HUES6 (cell line): ENCODE measurements at regions not wholly inside any gene's neighbourhood (a gene's known extent, or its start where the extent isn't known, plus 50 kb on each side); places are given as distances from the start of the nearest gene placed in this dataset.

Experiments
- H3K27ac ChIP-seq: 2 replicates; pipeline ENCODE4 v1.7.0; 2013; ENCODE audit warnings: low read depth, mild to moderate bottlenecking, low read length, inconsistent platforms
- H3K27me3 ChIP-seq: 2 replicates; pipeline ENCODE4 v1.6.1; 2013; ENCODE audit warnings: low read length; ENCODE audit not compliant: control insufficient read depth, insufficient read depth
- H3K36me3 ChIP-seq: 2 replicates; pipeline ENCODE4 v1.6.1; 2013; ENCODE audit warnings: low read length; ENCODE audit not compliant: control insufficient read depth, insufficient read depth
- H3K4me1 ChIP-seq: 2 replicates; pipeline ENCODE4 v1.6.1; 2013; ENCODE audit warnings: low read length; ENCODE audit not compliant: control insufficient read depth, insufficient read depth
- H3K4me3 ChIP-seq: 2 replicates; pipeline ENCODE4 v1.5.1; 2013; ENCODE audit warnings: low read depth, low read length
- H3K9ac ChIP-seq: one replicate; pipeline ENCODE4 v1.6.1; 2013; ENCODE audit warnings: mild to moderate bottlenecking, low read length
- H3K9me3 ChIP-seq: 2 replicates; pipeline ENCODE4 v1.6.1; 2013; ENCODE audit warnings: low read depth, low read length; ENCODE audit not compliant: control insufficient read depth, insufficient read depth

- no peaks in the 10 kb centered on the region for H3K27me3 ChIP-seq
- no peaks in the 10 kb centered on the region for H3K9me3 ChIP-seq
- H3K27ac ChIP-seq: no peak overlapping the region
- no peak overlapping the region for H3K9ac ChIP-seq
- H3K36me3 ChIP-seq: no peaks in the 10 kb centered on the region
- H3K4me1 ChIP-seq: peaks cover 7% of the 10 kb centered on the region
- no peak overlapping the region for H3K4me3 ChIP-seq
Measured at GRCh38 chr18:51721388-51721787, 523.9 kb upstream of the MEX3C start.

- Histone ChIP-seq H3K9ac (no peak overlapping the region), H3K4me3 (no peak overlapping the region), H3K36me3 (no peaks in the 10 kb centered on the region), H3K27ac (no peak overlapping the region), H3K4me1 (peaks cover 7% of the 10 kb centered on the region), H3K27me3 (no peaks in the 10 kb centered on the region), H3K9me3 (no peaks in the 10 kb centered on the region)
Measured at GRCh38 chr18:51721996-51722395, 524.5 kb upstream of the MEX3C start.

- no peaks in the 10 kb centered on the region for H3K27me3 ChIP-seq
- 0 out of 2 replicates have a peak overlapping the region, but pooled peaks have one; percentile 48 for H3K27ac ChIP-seq
- H3K9me3 ChIP-seq: no peaks in the 10 kb centered on the region
- H3K4me3 ChIP-seq: no peak overlapping the region
- H3K4me1 ChIP-seq: peaks cover 7% of the 10 kb centered on the region
- H3K36me3 ChIP-seq: no peaks in the 10 kb centered on the region
- H3K9ac ChIP-seq: no peak overlapping the region
Measured at GRCh38 chr18:51724790-51725721, 527.6 kb upstream of the MEX3C start.

GRCh38 chr18:51726614-51727013, 529.1 kb upstream of the MEX3C start:
- Histone ChIP-seq H3K4me3 (no peak overlapping the region), H3K27ac (no peak overlapping the region), H3K36me3 (no peaks in the 10 kb centered on the region), H3K9ac (no peak overlapping the region), H3K4me1 (peaks cover 7% of the 10 kb centered on the region), H3K9me3 (no peaks in the 10 kb centered on the region), H3K27me3 (no peaks in the 10 kb centered on the region)

DNA sequence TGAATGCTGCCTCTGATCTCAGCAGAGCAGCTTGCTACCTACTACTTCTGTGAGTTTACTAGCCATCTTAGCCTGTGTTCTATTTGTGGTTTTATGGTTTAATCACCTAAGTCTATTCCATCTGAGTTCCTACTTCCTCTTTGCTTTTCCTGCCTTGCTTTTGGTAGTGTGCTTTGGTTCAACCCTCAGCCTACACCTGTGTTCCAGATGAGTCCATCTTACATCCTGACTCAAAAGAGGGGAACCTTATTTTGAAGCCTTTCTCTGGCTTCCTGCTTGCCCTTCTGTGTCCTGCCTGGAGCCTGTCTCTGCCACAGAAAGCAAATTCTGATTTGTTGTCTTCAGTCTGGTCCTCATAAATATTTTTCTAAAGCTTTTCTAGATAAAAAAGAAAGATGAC, 530.3 kb upstream of the MEX3C start:
- no peak overlapping the region for H3K27ac ChIP-seq
- H3K9ac ChIP-seq: no peak overlapping the region
- H3K9me3 ChIP-seq: no peaks in the 10 kb centered on the region
- no peaks in the 10 kb centered on the region for H3K27me3 ChIP-seq
- no peaks in the 10 kb centered on the region for H3K36me3 ChIP-seq
- no peak overlapping the region for H3K4me3 ChIP-seq
- H3K4me1 ChIP-seq: peaks cover 7% of the 10 kb centered on the region

DNA sequence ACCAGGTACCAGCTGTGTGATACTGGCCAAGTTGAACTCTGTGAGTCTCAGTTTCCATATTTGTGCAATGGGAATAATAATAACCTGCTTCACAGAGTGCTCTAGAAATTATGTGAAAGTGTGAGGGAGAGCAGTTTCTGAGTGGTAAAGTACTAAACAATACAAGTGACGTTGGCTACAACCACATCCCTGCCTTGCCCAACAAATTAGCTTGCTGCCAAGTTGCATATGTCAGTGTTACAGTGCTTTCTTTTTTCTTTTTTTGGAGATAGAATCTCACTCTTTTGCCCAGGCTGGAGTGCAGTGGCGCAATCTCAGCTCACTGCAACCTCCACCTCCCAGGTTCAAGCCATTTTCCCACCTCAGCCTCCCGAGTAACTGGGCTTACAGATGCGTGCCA, 533.6 kb upstream of the MEX3C start:
- H3K27ac ChIP-seq: no peak overlapping the region
- H3K4me1 ChIP-seq: no peaks in the 10 kb centered on the region
- H3K9me3 ChIP-seq: no peaks in the 10 kb centered on the region
- no peak overlapping the region for H3K9ac ChIP-seq
- H3K36me3 ChIP-seq: no peaks in the 10 kb centered on the region
- no peaks in the 10 kb centered on the region for H3K27me3 ChIP-seq
- H3K4me3 ChIP-seq: no peak overlapping the region

GRCh38 chr18:51734576-51734975, 537.1 kb upstream of the MEX3C start:
- no peaks in the 10 kb centered on the region for H3K9me3 ChIP-seq
- no peaks in the 10 kb centered on the region for H3K4me1 ChIP-seq
- H3K27ac ChIP-seq: no peak overlapping the region
- no peak overlapping the region for H3K4me3 ChIP-seq
- H3K9ac ChIP-seq: no peak overlapping the region
- H3K27me3 ChIP-seq: no peaks in the 10 kb centered on the region
- no peaks in the 10 kb centered on the region for H3K36me3 ChIP-seq

- Histone ChIP-seq H3K9me3 (peaks cover 3% of the 10 kb centered on the region; the same call in 1 of the 2 replicates), H3K4me3 (no peak overlapping the region), H3K27me3 (no peaks in the 10 kb centered on the region), H3K36me3 (no peaks in the 10 kb centered on the region), H3K9ac (no peak overlapping the region), H3K27ac (no peak overlapping the region), H3K4me1 (no peaks in the 10 kb centered on the region)
Measured at GRCh38 chr18:51739044-51739666, 541.7 kb upstream of the MEX3C start.

DNA sequence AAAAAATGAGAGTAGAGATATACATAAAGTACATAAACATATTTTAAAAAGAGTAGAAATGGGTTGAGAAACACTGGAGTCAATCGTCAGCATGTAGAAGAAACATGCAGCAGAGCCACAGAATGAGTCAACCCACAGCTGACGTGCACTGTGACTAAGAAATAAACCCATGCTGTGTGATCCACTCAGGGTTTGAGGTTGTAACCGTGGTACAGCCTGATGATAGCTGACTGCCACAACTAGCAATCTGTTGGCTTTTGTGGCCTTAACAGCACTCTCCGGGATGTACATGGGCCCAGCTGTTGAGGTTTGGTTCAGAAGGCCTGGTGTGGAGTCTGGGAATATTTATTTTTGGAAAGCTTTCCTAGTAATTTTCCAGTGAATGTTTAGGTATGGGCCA, 554.4 kb upstream of the MEX3C start:
- Histone ChIP-seq H3K4me3 (no peak overlapping the region), H3K27me3 (no peaks in the 10 kb centered on the region), H3K36me3 (no peaks in the 10 kb centered on the region), H3K27ac (no peak overlapping the region), H3K9me3 (no peaks in the 10 kb centered on the region), H3K9ac (no peak overlapping the region), H3K4me1 (no peaks in the 10 kb centered on the region)

- no peaks in the 10 kb centered on the region for H3K4me1 ChIP-seq
- H3K27ac ChIP-seq: no peak overlapping the region
- no peaks in the 10 kb centered on the region for H3K9me3 ChIP-seq
- H3K27me3 ChIP-seq: no peaks in the 10 kb centered on the region
- H3K36me3 ChIP-seq: no peaks in the 10 kb centered on the region
- H3K4me3 ChIP-seq: no peak overlapping the region
- no peak overlapping the region for H3K9ac ChIP-seq
Measured at GRCh38 chr18:51753365-51754057, 556.0 kb upstream of the MEX3C start.

DNA sequence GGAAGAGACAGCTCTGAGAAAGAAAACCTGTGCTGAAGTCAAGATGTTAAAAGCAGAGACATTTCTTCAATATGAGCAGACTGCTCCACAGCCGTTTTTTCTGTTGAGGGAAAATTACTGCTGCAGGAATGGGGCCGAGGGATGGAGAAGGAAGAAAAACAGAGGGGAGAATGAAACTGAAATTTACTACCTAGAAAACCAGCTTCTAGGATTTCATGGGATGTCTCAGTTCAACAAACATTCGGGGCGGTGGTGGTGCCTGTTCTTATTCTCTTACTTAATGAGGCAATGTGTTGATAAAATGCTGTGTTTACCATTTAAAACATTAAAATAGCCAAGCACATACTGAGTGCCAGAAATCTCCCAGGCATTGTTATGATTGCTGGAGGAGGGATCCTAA, 557.1 kb upstream of the MEX3C start:
- H3K27ac ChIP-seq: no peak overlapping the region
- no peak overlapping the region for H3K4me3 ChIP-seq
- H3K36me3 ChIP-seq: no peaks in the 10 kb centered on the region
- no peaks in the 10 kb centered on the region for H3K9me3 ChIP-seq
- H3K9ac ChIP-seq: no peak overlapping the region
- no peaks in the 10 kb centered on the region for H3K4me1 ChIP-seq
- no peaks in the 10 kb centered on the region for H3K27me3 ChIP-seq
